B cell (primary cell): ENCODE measurements at regions not wholly inside any gene's neighbourhood (a gene's known extent, or its start where the extent isn't known, plus 50 kb on each side); places are given as distances from the start of the nearest gene placed in this dataset.

Source experiments
- ATAC-seq: fragments of 200-7000 bp; cut with Tn5 transposase; one replicate; pipeline ENCODE4 v1.10.0; 2021; ENCODE audit warnings: low read depth, mild to moderate bottlenecking, moderate number of reproducible peaks, moderate library complexity
- CTCF ChIA-PET: fragments of 350-600 bp; sonication (Branson Sonifier 250); formaldehyde crosslinking; loops from one replicate; lab custom pipeline; 2021; ENCODE audit warnings: antibody characterized with exemption, inconsistent platforms; lab: Charles Lee
- POLR2A ChIA-PET: fragments of 350-600 bp; sonication (Branson Sonifier 250); formaldehyde crosslinking; loops from one replicate; lab custom pipeline; 2021; ENCODE audit warnings: antibody characterized with exemption; lab: Charles Lee
- DNase-seq: peaks from one replicate; pipeline ENCODE4 v3.0.0; 2013
- H2AFZ ChIP-seq: 2 replicates; pipeline ENCODE4 v1.6.1; 2012; ENCODE audit warnings: mild to moderate bottlenecking, low read depth, low read length; ENCODE audit not compliant: insufficient read depth, poor library complexity, severe bottlenecking
- H3K27ac ChIP-seq, 2 donors: 1 replicate in 1 of 2; 2 replicates in 1 of 2; pipeline ENCODE4 v1.5.1; 2012 to 2013; ENCODE audit warnings: low read length in 2 of 2, mild to moderate bottlenecking in 2 of 2, moderate library complexity in 1 of 2
- H3K27me3 ChIP-seq, 4 experiments: fragments of 200-600 bp in 1 of 4; sonication (generic) in 1 of 4; replicated peaks in 1 of 4; 1 replicate in 2 of 4; 2 replicates in 2 of 4; pipeline versions ENCODE4 v1.6.1 to v1.7.0; 2013 to 2016; ENCODE audit warnings: low read length in 3 of 4, mild to moderate bottlenecking in 2 of 4, mixed read lengths in 1 of 4, moderate library complexity in 1 of 4; ENCODE audit not compliant: insufficient read depth in 4 of 4, control insufficient read depth in 3 of 4; ENCODE audit errors: control extremely low read depth in 1 of 4
- H3K36me3 ChIP-seq, 2 experiments: replicated peaks in 1 of 2; 1 replicate in 1 of 2; 2 replicates in 1 of 2; pipeline versions ENCODE4 v1.6.1 to v1.7.1; 2013; ENCODE audit warnings: low read length in 1 of 2; ENCODE audit not compliant: insufficient read depth in 2 of 2, control insufficient read depth in 1 of 2; ENCODE audit errors: control extremely low read depth in 1 of 2, extremely low read depth in 1 of 2
- H3K4me1 ChIP-seq, 2 donors: fragments of 200-600 bp in 1 of 2; sonication (generic) in 1 of 2; 1 replicate in 1 of 2; 2 replicates in 1 of 2; pipeline versions ENCODE4 v1.5.1 to v1.6.1; 2013 to 2017; ENCODE audit warnings: low read length in 2 of 2; ENCODE audit not compliant: control insufficient read depth in 2 of 2, insufficient read depth in 2 of 2
- H3K4me2 ChIP-seq: replicated peaks from 2 replicates; pipeline ENCODE3; 2012; ENCODE audit warnings: mild to moderate bottlenecking, low read depth, low read length; ENCODE audit not compliant: poor library complexity, severe bottlenecking
- H3K4me3 ChIP-seq, 5 experiments: fragments of 200-600 bp in 1 of 5; sonication (generic) in 1 of 5; 1 replicate in 3 of 5; 2 replicates in 2 of 5; pipeline versions ENCODE4 v1.5.1 to v1.7.0; 2011 to 2016; ENCODE audit warnings: low read length in 4 of 5, mild to moderate bottlenecking in 4 of 5, low read depth in 2 of 5, control low read depth in 1 of 5, moderate library complexity in 1 of 5; ENCODE audit not compliant: insufficient read depth in 1 of 5; ENCODE audit errors: control extremely low read depth in 1 of 5, extremely low read depth in 1 of 5
- H3K79me2 ChIP-seq: fragments of 200-600 bp; sonication (generic); one replicate; pipeline ENCODE4 v1.6.0; 2016; ENCODE audit warnings: low read length; ENCODE audit not compliant: control insufficient read depth, insufficient read depth
- H3K9ac ChIP-seq: fragments of 200-600 bp; sonication (generic); 2 replicates; pipeline ENCODE4 v1.6.1; 2017; ENCODE audit warnings: mild to moderate bottlenecking, low read length, moderate library complexity
- H3K9me3 ChIP-seq, 3 donors: one replicate each; pipeline versions ENCODE4 v1.6.1 to v1.7.1; 2013; ENCODE audit warnings: low read length in 2 of 3; ENCODE audit not compliant: control insufficient read depth in 2 of 3, insufficient read depth in 1 of 3; ENCODE audit errors: control extremely low read depth in 1 of 3
- H4K20me1 ChIP-seq: 2 replicates; pipeline ENCODE4 v1.6.0; 2012; ENCODE audit warnings: mild to moderate bottlenecking, low read length; ENCODE audit not compliant: insufficient read depth, control insufficient read depth, poor library complexity, severe bottlenecking
- H3K27ac Mint-ChIP-seq: one replicate; pipeline ENCODE4 v1.8.0; 2021; ENCODE audit warnings: mixed read lengths
- H3K27me3 Mint-ChIP-seq: one replicate; pipeline ENCODE4 v1.8.0; 2021; ENCODE audit warnings: mixed read lengths
- H3K4me1 Mint-ChIP-seq: one replicate; pipeline ENCODE4 v1.8.0; 2021; ENCODE audit warnings: mixed read lengths
- H3K4me3 Mint-ChIP-seq: one replicate; pipeline ENCODE4 v1.8.0; 2021; ENCODE audit warnings: mixed read lengths
- H3K9me3 Mint-ChIP-seq: one replicate; pipeline ENCODE4 v1.8.0; 2022; ENCODE audit warnings: mixed read lengths; ENCODE audit not compliant: insufficient read depth
- CTCF ChIP-seq: fragments of 200-600 bp; IDR thresholded peaks from one replicate; pipeline ENCODE4 v1.8.0; 2022; ENCODE audit warnings: antibody characterized with exemption, mild to moderate bottlenecking
- EZH2 ChIP-seq: IDR thresholded peaks from 2 replicates; pipeline ENCODE4 v1.6.1; 2012; ENCODE audit warnings: borderline replicate concordance, low read depth, mild to moderate bottlenecking, moderate library complexity, low read length; ENCODE audit not compliant: insufficient read depth, poor library complexity, severe bottlenecking
- WGBS: methylation state at CpG from one replicate; pipeline ENCODE4 v1.1.5; 2013; ENCODE audit warnings: missing lambda C conversion rate; ENCODE audit not compliant: insufficient coverage; 5-methylcytosine and 5-hydroxymethylcytosine counted together
- intact Hi-C: fragments of 100-400 bp; cut with micrococcal nuclease; formaldehyde crosslinking; loops from one replicate; pipeline ENCODE4 v1.10.0; 2022

- WGBS: no CpG with 5 or more reads among the region's 5 CpGs
- Histone ChIP-seq H3K27me3 (no peaks in the 10 kb centered on the region), H3K9me3 (no peaks in the 10 kb centered on the region), H3K36me3 (no peaks in the 10 kb centered on the region), H3K79me2 (no peaks in the 10 kb centered on the region), H3K4me2 (no peak overlapping the region), H3K9ac (no peak overlapping the region), H3K27ac (no peak overlapping the region), H3K4me3 (no peak overlapping the region), H2AFZ (no peak overlapping the region), H4K20me1 (no peaks in the 10 kb centered on the region), H3K4me1 (no peaks in the 10 kb centered on the region)
- no peak for DNase-seq
- intact Hi-C loops: no loop called here
- ChIA-PET POLR2A (no interaction called here), CTCF (interaction anchor here (1.4 to 1.6 kb wide), 3 partner anchors 10 to 45 kb away, joined by 4 to 7 read pairs (median 6); no protein-coding TSS in a partner anchor)
- Mint-ChIP-seq H3K4me3 (no peak overlapping the region), H3K27me3 (no peaks in the 10 kb centered on the region), H3K27ac (no peak overlapping the region), H3K9me3 (no peaks in the 10 kb centered on the region), H3K4me1 (peaks cover 2% of the 10 kb centered on the region)
- TF ChIP-seq CTCF (no peak), EZH2 (no peak)
- ATAC-seq: no peak
These were observed 679.3 kb upstream of the CCDC179 start for GRCh38 chr11:23539556-23539955.

DNA sequence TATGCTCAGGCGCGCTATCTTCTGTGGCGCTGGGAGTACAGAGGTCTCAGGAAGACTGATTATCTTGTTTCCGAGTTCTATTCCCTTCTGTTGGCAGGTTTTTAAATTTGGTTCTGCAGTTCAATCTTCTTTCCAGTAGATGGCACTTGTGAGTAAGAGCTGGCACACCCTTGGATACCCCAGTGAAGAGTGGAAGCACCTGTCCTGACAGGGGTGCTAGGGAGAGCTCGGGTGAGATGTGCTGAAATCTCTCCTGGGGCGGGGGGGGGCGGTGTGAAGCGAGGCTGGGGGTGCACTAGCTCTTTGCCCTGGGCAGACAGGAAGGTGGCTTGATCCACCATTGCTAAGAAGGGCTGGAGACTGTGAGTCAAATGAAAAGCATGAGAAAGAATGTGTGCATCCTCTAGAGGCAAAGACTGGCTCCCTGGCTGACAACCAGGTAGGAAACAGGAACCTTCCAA lies 679.9 kb upstream of the CCDC179 start:
- Histone ChIP-seq H3K79me2 (no peaks in the 10 kb centered on the region), H3K27ac (no peak overlapping the region), H2AFZ (peak overlapping the region; percentile 24), H3K4me1 (no peaks in the 10 kb centered on the region), H3K36me3 (no peaks in the 10 kb centered on the region), H3K27me3 (no peaks in the 10 kb centered on the region), H3K9ac (no peak overlapping the region), H3K9me3 (no peaks in the 10 kb centered on the region), H3K4me2 (no peak overlapping the region), H3K4me3 (no peak overlapping the region), H4K20me1 (no peaks in the 10 kb centered on the region)
- Mint-ChIP-seq H3K27ac (no peak overlapping the region), H3K9me3 (no peaks in the 10 kb centered on the region), H3K27me3 (no peaks in the 10 kb centered on the region), H3K4me1 (peaks cover 2% of the 10 kb centered on the region), H3K4me3 (no peak overlapping the region)
- ChIA-PET CTCF (interaction anchor here (0.7 to 1.6 kb wide), 6 partner anchors 8 to 44 kb away, joined by 3 to 7 read pairs (median 4); no protein-coding TSS in a partner anchor), POLR2A (no interaction called here)
- no peak for TF ChIP-seq EZH2
- TF ChIP-seq CTCF: peak; percentile 68
- intact Hi-C loops: no loop called here
- ATAC-seq: peak; percentile 47
- DNase-seq: peak; percentile 24
- 8% methylated on average over 6 of the region's 8 CpGs for WGBS
